SK-N-SH (cell line): ENCODE measurements at regions not wholly inside any gene's neighbourhood (a gene's known extent, or its start where the extent isn't known, plus 50 kb on each side); places are given as distances from the start of the nearest gene placed in this dataset.

Experiments
- CTCF ChIA-PET: fragments of 300-600, 350-600 bp; formaldehyde crosslinking; extraction: SDS; loops from one replicate; lab custom pipeline; 2021; lab: Yijun Ruan, JAX
- POLR2A ChIA-PET: fragments of 350-600 bp; sonication (Branson Sonifier 250); formaldehyde crosslinking; extraction: SDS; loops from one replicate; lab custom pipeline; 2020; ENCODE audit warnings: antibody characterized with exemption, inconsistent platforms; lab: Yijun Ruan, JAX
- DNase-seq: peaks from one replicate; pipeline ENCODE4 v3.0.0; 2012
- H2AFZ ChIP-seq: fragments of 200-600 bp; sonication (generic); 2 replicates; pipeline ENCODE4 v1.8.1; 2016; ENCODE audit warnings: antibody characterized with exemption, mild to moderate bottlenecking, low read depth
- H3F3A ChIP-seq: fragments of 200-600 bp; sonication (generic); replicated peaks from 2 replicates; pipeline ENCODE3; 2016; ENCODE audit warnings: antibody characterized with exemption, mild to moderate bottlenecking; ENCODE audit not compliant: insufficient read depth
- H3K27ac ChIP-seq, 2 experiments: fragments of 200-500 bp in 1 of 2; fragments of 200-600 bp in 1 of 2; sonication (Bioruptor generic) in 1 of 2; sonication (generic), shearing (Covaris generic) in 1 of 2; 2 replicates each; pipeline versions ENCODE4 v1.5.1 to v1.6.1; 2014 to 2016; ENCODE audit warnings: low read depth in 2 of 2, inconsistent platforms in 1 of 2, low read length in 1 of 2, mild to moderate bottlenecking in 1 of 2, mixed read lengths in 1 of 2
- H3K27me3 ChIP-seq: fragments of 200-600 bp; sonication (generic), shearing (Covaris generic); 2 replicates; pipeline ENCODE4 v1.6.1; 2016; ENCODE audit warnings: mixed run types; ENCODE audit not compliant: insufficient read depth
- H3K36me3 ChIP-seq, 2 experiments: fragments of 200-500 bp in 1 of 2; fragments of 200-600 bp in 1 of 2; sonication (Bioruptor generic) in 1 of 2; sonication (generic) in 1 of 2; replicated peaks in 1 of 2; 2 replicates each; pipeline versions ENCODE3 to v1.5.1; 2014 to 2016; ENCODE audit warnings: low read length in 1 of 2, mild to moderate bottlenecking in 1 of 2; ENCODE audit not compliant: insufficient read depth in 2 of 2, control insufficient read depth in 1 of 2
- H3K4me1 ChIP-seq, 2 experiments: fragments of 200-500 bp in 1 of 2; fragments of 200-600 bp in 1 of 2; sonication (Bioruptor generic) in 1 of 2; sonication (generic), shearing (Covaris generic) in 1 of 2; 2 replicates each; pipeline versions ENCODE4 v1.5.1 to v1.6.1; 2014 to 2016; ENCODE audit warnings: low read depth in 1 of 2, low read length in 1 of 2, mixed run types in 1 of 2; ENCODE audit not compliant: insufficient read depth in 2 of 2, control insufficient read depth in 1 of 2
- H3K4me2 ChIP-seq: fragments of 200-600 bp; sonication (generic), shearing (Covaris generic); 2 replicates; pipeline ENCODE4 v1.6.1; 2017; ENCODE audit warnings: mixed run types
- H3K4me3 ChIP-seq, 2 experiments: fragments of 200-500 bp in 1 of 2; fragments of 200-600 bp in 1 of 2; sonication (Bioruptor generic) in 1 of 2; sonication (generic), shearing (Covaris generic) in 1 of 2; 2 replicates each; pipeline versions ENCODE4 v1.5.1 to v1.8.1; 2014 to 2016; ENCODE audit warnings: low read depth in 2 of 2, inconsistent platforms in 1 of 2, low read length in 1 of 2, mild to moderate bottlenecking in 1 of 2, mixed read lengths in 1 of 2, moderate library complexity in 1 of 2
- H3K79me2 ChIP-seq: fragments of 200-600 bp; sonication (generic); 2 replicates; pipeline ENCODE4 v1.8.1; 2017; ENCODE audit warnings: mild to moderate bottlenecking; ENCODE audit not compliant: insufficient read depth
- H3K9ac ChIP-seq: fragments of 200-600 bp; sonication (generic); 2 replicates; pipeline ENCODE4 v1.6.1; 2017; ENCODE audit warnings: mixed run types
- H3K9me2 ChIP-seq: fragments of 200-600 bp; sonication (generic); 2 replicates; pipeline ENCODE4 v1.6.1; 2017; ENCODE audit warnings: mixed run types
- H3K9me3 ChIP-seq: fragments of 200-600 bp; sonication (generic); 2 replicates; pipeline ENCODE4 v1.6.1; 2017; ENCODE audit warnings: mixed run types, mild to moderate bottlenecking, moderate library complexity
- H4K20me1 ChIP-seq: fragments of 200-600 bp; sonication (generic); 2 replicates; pipeline ENCODE4 v1.6.1; 2017; ENCODE audit warnings: mild to moderate bottlenecking, mixed run types; ENCODE audit not compliant: insufficient read depth
- CHD2 ChIP-seq: fragments of 150-350 bp; IDR thresholded peaks from 2 replicates; pipeline ENCODE4 v1.6.1; 2018; ENCODE audit warnings: low read length; ENCODE audit not compliant: partially characterized antibody
- EP300 ChIP-seq, 2 experiments: IDR thresholded peaks; 2 replicates each; pipeline versions ENCODE4 v1.4.0 to v1.6.1; 2012; ENCODE audit warnings: borderline replicate concordance in 1 of 2, low read depth in 1 of 2, low read length in 1 of 2
- FOSL2 ChIP-seq: IDR thresholded peaks from 2 replicates; pipeline ENCODE4 v1.4.0; 2012; ENCODE audit warnings: low read depth, mild to moderate bottlenecking, moderate library complexity, borderline replicate concordance
- FOXJ3 ChIP-seq: sonication (generic); formaldehyde crosslinking; IDR thresholded peaks from 2 replicates; pipeline ENCODE4 v1.5.1; 2020; ENCODE audit warnings: mild to moderate bottlenecking, missing genetic modification reagents
- RAD21 ChIP-seq: IDR thresholded peaks from 2 replicates; pipeline ENCODE4 v1.6.1; 2012; ENCODE audit warnings: mild to moderate bottlenecking, low read length
- RXRA ChIP-seq: IDR thresholded peaks from 2 replicates; pipeline ENCODE4 v1.4.0; 2012; ENCODE audit warnings: low read depth, mild to moderate bottlenecking, borderline replicate concordance
- WGBS: methylation state at CpG from one replicate; pipeline ENCODE4 v1.1.6; 2017; ENCODE audit warnings: low lambda C conversion rate; 5-methylcytosine and 5-hydroxymethylcytosine counted together
- TF ChIP-seq, protein P1 (sequence below): IDR thresholded peaks from 2 replicates; pipeline ENCODE4 v1.6.1; 2012; ENCODE audit warnings: mild to moderate bottlenecking, low read depth, low read length, moderate library complexity
- TF ChIP-seq, protein P2 (sequence below): IDR thresholded peaks from 2 replicates; pipeline ENCODE4 v1.4.0; 2012; ENCODE audit warnings: low read depth
- TF ChIP-seq, protein P3 (sequence below): fragments of 150-350 bp; IDR thresholded peaks from 2 replicates; pipeline ENCODE4 v1.6.1; 2016; ENCODE audit warnings: mild to moderate bottlenecking, low read depth, low read length

- H3K79me2 ChIP-seq = no peaks in the 10 kb centered on the region
- WGBS = 5% methylated on average over 7 of the region's 7 CpGs
- no peaks in the 10 kb centered on the region for H3F3A ChIP-seq
- POLR2A ChIA-PET = no interaction called here
- H3K9ac ChIP-seq = no peak overlapping the region
- no peaks in the 10 kb centered on the region; the same call in 1 of the 2 replicates for H3K27me3 ChIP-seq
- no peak overlapping the region for H2AFZ ChIP-seq
- H3K27ac ChIP-seq = no peak overlapping the region
- no peaks in the 10 kb centered on the region for H3K9me3 ChIP-seq
- no peaks in the 10 kb centered on the region for H3K4me1 ChIP-seq
- no peak overlapping the region for H3K4me2 ChIP-seq
- DNase-seq = no peak
- CTCF ChIA-PET = no interaction called here
- TF ChIP-seq EP300 (IDR thresholded peaks at IDR 0.05; ENCODE audit: borderline replicate concordance in 1 of 2, low read depth in 1 of 2, low read length in 1 of 2) = no peak
- no peak for TF ChIP-seq RAD21
- TF ChIP-seq, protein P1, sequence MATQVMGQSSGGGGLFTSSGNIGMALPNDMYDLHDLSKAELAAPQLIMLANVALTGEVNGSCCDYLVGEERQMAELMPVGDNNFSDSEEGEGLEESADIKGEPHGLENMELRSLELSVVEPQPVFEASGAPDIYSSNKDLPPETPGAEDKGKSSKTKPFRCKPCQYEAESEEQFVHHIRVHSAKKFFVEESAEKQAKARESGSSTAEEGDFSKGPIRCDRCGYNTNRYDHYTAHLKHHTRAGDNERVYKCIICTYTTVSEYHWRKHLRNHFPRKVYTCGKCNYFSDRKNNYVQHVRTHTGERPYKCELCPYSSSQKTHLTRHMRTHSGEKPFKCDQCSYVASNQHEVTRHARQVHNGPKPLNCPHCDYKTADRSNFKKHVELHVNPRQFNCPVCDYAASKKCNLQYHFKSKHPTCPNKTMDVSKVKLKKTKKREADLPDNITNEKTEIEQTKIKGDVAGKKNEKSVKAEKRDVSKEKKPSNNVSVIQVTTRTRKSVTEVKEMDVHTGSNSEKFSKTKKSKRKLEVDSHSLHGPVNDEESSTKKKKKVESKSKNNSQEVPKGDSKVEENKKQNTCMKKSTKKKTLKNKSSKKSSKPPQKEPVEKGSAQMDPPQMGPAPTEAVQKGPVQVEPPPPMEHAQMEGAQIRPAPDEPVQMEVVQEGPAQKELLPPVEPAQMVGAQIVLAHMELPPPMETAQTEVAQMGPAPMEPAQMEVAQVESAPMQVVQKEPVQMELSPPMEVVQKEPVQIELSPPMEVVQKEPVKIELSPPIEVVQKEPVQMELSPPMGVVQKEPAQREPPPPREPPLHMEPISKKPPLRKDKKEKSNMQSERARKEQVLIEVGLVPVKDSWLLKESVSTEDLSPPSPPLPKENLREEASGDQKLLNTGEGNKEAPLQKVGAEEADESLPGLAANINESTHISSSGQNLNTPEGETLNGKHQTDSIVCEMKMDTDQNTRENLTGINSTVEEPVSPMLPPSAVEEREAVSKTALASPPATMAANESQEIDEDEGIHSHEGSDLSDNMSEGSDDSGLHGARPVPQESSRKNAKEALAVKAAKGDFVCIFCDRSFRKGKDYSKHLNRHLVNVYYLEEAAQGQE = no peak
- no peak for TF ChIP-seq FOXJ3 (CRISPR knock-in tag)
- TF ChIP-seq RXRA = no peak
- TF ChIP-seq, protein P2, sequence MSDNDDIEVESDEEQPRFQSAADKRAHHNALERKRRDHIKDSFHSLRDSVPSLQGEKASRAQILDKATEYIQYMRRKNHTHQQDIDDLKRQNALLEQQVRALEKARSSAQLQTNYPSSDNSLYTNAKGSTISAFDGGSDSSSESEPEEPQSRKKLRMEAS = no peak
- H3K9me2 ChIP-seq = no peaks in the 10 kb centered on the region
- H3K36me3 ChIP-seq = no peaks in the 10 kb centered on the region
- no peak overlapping the region for H3K4me3 ChIP-seq
- no peaks in the 10 kb centered on the region for H4K20me1 ChIP-seq
These were observed 864.2 kb downstream of the GALR1 start for GRCh38 chr18:78113940-78114251.

DNA sequence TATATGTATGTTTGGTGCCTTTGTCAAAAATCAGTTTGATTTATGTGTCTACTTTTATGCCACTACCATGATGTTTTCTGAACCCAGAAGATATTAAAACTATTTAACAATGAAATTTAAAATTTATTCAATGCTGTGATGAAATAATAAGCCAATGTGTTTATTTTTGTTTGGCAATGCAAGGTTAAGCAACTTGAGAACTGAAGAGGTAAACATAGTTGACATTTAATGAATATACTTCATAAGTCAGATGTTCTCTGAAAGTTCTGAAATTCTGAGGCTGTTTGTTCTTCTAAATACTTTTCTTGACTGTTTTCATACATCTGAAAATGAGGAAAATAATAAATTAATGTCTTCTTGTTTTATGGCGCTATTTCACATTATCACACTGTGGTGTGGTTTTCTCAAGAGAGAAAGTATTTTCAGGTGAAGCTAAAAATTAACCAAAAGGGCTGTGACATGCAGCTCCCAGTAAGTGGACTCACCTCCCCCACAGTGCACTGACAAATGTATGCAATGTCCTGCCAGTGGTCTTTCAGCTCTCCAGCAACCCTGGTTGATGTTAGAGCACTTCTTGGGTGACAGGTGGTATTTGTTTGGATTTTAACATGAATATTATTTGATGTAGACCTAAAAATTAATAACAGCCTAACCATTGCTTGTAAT lies 863.6 kb upstream of the SALL3 start:
- POLR2A ChIA-PET = no interaction called here

More for the DNA sequence above, 863.6 kb upstream of the SALL3 start:
- no peak for DNase-seq
- no peaks in the 10 kb centered on the region for H3K4me1 ChIP-seq
- no peaks in the 10 kb centered on the region for H3K36me3 ChIP-seq
- H4K20me1 ChIP-seq = no peaks in the 10 kb centered on the region
- H3F3A ChIP-seq = no peaks in the 10 kb centered on the region
- no peaks in the 10 kb centered on the region for H3K79me2 ChIP-seq
- H3K27me3 ChIP-seq = no peaks in the 10 kb centered on the region; the same call in 1 of the 2 replicates
- H3K4me3 ChIP-seq = no peak overlapping the region
- WGBS = 0% methylated on average over 1 of the region's 1 CpG
- H3K4me2 ChIP-seq = no peak overlapping the region
- H2AFZ ChIP-seq = no peak overlapping the region
- no peaks in the 10 kb centered on the region for H3K9me2 ChIP-seq
- no peaks in the 10 kb centered on the region for H3K9me3 ChIP-seq
- CTCF ChIA-PET = no interaction called here
- H3K9ac ChIP-seq = no peak overlapping the region
- H3K27ac ChIP-seq = no peak overlapping the region
- TF ChIP-seq FOSL2 (no peak), CHD2 (no peak)
- TF ChIP-seq, protein P2 = no peak
- TF ChIP-seq, protein P3, sequence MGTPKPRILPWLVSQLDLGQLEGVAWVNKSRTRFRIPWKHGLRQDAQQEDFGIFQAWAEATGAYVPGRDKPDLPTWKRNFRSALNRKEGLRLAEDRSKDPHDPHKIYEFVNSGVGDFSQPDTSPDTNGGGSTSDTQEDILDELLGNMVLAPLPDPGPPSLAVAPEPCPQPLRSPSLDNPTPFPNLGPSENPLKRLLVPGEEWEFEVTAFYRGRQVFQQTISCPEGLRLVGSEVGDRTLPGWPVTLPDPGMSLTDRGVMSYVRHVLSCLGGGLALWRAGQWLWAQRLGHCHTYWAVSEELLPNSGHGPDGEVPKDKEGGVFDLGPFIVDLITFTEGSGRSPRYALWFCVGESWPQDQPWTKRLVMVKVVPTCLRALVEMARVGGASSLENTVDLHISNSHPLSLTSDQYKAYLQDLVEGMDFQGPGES = no peak
- TF ChIP-seq, all 33 proteins: peak for 0
